DMS 273 (cell line): ENCODE measurements at regions not wholly inside any gene's neighbourhood (a gene's known extent, or its start where the extent isn't known, plus 50 kb on each side); places are given as distances from the start of the nearest gene placed in this dataset.
"Not testable (repeated sequence)": the region's sequence is repeated elsewhere in the genome, so short reads cannot be mapped to it uniquely, and the experiment has no call there.

Experiments used
- DNase-seq: peaks from one replicate; lab custom pipeline; 2025; ENCODE audit not compliant: unreplicated experiment; lab: John Stamatoyannopoulos, UW

DNA sequence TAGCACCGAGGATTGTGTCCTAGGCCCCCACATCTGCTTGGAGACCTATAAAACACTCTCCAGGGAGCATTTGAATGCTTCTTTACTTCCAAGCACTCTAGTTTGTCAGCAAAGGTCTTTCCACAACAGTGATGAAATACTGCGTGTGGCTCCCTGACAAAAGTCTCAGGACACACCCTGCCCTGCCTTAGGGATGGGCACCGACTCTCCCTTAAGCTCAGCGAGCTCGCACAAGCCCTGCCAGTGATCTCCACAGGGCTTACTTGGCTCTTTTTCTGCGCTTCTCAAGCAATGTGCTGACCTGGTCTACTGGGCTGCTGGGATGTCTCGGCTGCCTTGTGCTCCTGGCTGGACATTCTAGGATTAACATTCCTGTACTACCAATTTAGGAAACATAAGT is 84.3 kb upstream of the MPP7 start:
- DNase-seq: no peak

GRCh38 chr10:28391283-28391682 is 88.4 kb upstream of the MPP7 start:
- no peak for DNase-seq

DNA sequence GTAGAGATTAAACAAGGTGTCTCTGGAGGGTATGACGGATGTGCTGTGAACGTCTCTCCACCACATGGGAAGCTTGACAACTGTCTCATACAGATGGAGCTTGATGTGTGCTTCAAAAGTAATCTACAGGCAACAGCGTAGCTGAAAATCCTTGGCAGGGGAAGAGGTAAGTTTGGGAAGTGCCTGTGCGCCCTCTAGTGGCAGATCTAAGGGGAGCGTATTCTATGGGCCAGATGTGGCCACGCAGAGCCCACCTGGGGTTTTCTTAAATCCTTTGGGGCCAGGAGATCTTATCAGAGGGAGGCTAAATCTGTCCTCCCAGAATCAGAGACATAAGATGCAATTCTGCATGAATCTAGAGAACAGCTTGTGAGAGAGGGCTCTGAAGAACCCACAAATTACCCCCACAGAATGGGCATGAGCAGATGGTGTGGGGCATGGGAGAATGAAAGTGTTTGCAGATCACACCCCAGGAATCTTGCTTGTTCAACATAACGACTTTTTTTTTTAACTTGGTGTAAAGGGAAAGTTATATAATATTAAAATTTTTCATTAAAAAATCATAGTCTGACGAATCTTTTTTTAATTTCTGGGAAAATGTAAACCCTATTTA is 91.2 kb upstream of the MPP7 start:
- DNase-seq: peak; percentile 93

DNA sequence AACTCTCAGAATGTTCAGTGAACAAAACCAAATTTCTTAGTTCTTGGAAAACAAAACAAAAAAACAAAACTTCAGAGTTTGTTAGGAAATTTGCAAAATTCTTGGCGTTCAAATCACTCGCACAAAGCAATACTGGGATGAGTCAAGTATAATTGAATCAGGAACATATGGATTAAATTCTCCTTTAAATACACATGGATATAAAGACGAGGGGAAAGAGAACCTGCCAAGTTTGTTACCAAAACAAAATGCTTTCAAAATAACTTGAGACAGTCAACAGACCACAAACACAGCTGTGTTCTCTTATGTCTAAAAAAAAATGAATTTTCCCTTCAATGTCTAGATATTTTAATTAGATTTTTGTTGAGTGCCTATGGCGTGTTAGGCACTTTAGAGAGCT is 93.5 kb upstream of the MPP7 start:
- no peak for DNase-seq

GRCh38 chr10:28397229-28397628 is 94.4 kb upstream of the MPP7 start:
- no peak for DNase-seq

GRCh38 chr10:28400176-28400575 is 97.3 kb upstream of the MPP7 start:
- no peak for DNase-seq

DNA sequence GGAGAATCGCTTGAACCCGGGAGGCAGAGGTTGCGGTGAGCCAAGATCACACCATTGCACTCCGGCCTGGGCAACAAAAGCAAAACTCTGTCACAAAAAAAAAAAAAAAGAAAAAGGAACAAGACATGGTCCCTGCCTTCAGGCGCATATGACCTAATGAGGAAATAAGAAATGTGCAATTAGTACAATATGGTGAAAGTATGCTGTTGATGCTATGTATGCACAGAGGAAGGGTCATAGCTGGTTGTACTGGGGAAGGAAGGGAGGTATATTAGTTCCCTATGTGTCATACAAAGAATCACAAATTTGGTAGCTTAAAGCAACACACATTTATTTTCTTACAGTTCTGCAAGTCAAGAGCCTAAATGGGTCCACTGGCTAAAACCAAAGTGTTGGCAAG is 97.8 kb upstream of the MPP7 start:
- no peak for DNase-seq

DNA sequence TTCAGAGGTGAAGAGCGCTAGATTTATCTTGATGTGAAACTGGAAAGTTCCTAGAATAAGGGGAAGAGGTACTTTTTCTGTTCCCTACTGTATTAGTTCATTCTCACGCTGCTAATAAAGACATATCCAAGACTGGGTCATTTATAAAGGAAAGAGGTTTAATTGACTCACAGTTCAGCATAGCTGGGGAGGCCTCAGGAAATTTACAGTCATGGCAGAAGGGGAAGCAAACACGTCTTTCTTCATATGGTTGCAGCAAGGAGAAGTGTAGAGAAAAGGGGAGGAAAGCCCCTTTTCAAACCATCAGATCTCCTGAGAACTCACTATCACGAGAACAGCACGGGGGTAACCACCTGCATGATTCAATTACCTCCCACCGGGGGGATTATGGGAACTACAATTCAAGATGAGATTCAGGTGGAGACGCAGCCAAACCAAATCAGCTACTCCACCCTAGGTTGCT is 99.8 kb upstream of the MPP7 start:
- DNase-seq: not testable (repeated sequence)

- DNase-seq: no peak
Observed at GRCh38 chr10:28403090-28403489, 100.2 kb upstream of the MPP7 start.

DNA sequence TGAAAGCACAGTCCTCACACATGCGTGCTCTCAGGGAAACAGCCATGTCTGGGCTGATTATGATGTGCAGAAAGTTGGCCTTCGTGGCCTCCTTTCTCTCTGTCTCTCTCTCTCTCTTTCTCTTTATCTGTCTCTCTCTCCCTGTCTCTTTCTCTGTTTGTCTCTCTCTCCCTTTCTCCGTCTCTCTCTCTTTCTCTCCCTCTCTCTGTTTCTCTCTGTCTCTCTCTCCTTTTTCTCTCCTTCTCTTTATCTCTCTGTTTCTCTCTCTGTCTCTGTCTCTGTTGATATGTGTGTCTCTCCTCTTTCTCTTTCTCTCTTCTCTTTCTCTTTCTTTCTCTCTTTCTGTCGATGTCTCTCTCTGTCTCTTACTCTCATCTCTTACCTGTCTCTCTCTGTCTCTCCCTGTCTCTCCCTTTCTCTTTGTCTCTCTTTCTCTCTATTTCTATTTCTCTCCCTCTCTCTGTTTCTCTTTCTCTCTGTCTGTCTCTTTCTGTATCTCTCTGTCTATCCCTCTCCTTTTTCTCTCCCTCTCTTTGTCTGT is 105.4 kb upstream of the MPP7 start:
- no peak for DNase-seq

- peak; percentile 21 for DNase-seq
Observed at GRCh38 chr10:28410420-28411135, 107.7 kb upstream of the MPP7 start.

DNA sequence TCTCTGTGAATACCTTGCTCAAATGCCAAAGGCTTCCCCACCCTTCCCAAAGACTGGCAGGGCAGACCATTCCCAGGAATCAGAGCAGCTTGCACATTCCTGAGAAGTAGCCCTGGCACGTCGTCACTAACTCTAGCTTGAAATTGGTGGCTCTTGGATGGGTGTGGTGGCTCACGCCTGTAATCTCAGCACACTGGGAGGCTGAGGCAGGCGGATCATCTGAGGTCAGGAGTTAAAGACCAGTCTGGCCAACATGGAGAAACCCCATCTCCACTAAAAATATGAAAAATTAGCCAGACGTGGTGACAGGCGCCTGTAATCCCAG is 108.2 kb upstream of the MPP7 start:
- DNase-seq: no peak

- no peak for DNase-seq
Observed at GRCh38 chr10:28411648-28412047, 108.8 kb upstream of the MPP7 start.

DNA sequence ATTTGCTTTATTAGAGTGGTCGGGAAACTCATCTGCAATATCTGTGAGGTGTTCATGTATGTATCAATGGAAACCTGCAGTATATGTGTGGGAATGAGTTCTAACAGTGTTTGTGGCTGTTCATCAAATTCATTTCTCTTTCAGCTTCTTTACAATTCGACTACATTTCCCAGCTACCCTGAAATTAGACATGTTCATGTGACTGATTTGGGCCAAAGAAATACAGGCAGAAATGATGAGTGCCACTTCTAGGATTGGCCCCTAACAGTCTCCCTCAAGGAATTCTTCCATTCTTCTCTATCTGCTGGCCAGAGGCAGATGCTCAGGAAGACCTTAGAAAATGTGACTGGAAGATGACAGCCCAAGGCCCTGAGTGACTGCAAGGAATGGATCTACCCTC is 114.8 kb upstream of the WAC start:
- DNase-seq: peak; percentile 7

DNA sequence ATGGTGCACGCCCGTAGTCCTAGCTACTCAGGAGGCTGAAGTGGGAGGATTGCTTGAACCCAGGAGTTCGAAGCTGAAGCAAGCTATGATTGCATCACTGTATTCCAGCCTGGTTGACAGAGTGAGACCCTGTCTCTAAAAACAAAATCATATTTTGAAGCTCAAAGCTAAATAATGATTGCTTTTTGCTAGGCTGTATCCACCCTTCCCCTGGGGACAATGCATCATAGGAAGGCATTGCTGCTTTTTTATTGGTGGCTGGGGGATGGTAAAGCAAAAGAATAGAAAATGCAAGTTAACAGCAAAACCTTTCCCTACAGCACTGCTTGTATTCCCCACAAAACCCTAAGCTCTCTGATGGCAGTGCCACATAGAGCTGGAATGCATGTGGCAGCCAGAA is 107.5 kb upstream of the WAC start:
- no peak for DNase-seq

DNA sequence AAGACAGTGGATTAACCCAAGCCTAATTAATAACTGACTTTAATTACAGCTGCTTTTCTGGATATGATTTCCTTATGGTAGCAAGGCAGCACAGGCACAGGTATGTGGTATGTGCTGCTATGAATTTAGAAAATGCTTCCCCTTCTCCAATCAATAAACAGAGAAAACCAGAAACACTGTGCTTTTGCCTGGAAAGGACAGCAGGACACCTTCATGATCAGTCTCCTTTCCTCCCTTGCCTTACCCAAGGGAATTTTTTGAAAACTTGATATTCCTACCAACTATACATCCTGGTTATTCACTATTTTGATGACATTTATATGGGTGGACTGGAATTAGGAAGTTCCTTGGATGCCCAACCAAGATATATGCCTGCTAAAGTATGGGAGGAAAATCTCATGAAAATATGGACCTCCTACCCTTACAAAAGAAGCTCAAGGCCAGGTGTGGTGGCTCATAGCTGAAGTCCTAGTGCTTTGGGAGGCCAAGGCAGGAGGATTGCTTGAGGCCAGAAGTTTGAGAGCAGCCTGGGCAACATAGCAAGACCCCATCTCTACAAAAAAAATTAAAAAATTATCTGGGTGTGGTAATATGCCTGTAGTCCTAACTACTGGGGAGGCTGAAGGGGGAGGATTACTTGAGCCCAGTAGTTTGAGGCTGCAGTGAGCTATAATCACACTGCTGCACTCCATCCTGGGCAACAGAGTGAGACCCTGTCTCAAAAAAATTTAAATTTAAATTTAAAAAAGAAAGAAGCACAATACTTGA is 106.3 kb upstream of the WAC start:
- no peak for DNase-seq

DNA sequence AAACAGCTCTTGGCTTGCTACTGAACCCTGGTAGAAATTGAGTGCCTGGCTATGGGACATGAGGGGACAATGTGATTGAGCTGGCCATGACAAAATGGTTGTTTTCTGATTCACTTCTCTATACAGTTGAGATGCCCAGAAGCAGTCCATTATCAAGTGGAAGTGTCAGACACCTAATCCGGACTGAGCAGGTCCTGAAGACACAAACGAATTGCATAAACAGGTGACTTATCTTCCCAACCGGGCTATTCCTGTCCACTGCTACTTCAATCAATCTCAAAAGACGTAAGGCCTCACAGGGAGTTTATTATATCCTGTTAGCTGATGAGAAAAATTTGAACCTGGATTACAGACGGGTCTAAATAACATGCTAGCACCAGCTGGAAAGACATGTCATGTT is 105.5 kb upstream of the WAC start:
- DNase-seq: no peak

DNA sequence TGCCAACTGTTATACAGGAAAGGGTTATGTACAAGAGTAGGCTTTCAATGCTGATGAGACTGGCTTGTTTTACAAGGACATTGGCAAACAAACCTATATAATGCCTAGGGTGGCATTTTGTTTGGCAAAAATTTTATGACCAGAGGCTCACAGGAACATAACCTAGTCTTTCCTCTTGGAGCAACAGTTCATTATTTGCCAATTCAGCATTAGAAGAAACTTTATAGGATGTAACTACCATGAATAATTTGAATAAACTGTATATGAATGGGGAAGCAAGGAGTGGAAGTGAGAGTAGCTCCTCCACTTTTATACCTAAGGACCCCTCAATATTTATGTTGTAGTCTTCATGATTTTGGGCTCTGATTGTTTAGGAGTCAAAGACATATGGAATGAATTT is 103.9 kb upstream of the WAC start:
- no peak for DNase-seq

DNA sequence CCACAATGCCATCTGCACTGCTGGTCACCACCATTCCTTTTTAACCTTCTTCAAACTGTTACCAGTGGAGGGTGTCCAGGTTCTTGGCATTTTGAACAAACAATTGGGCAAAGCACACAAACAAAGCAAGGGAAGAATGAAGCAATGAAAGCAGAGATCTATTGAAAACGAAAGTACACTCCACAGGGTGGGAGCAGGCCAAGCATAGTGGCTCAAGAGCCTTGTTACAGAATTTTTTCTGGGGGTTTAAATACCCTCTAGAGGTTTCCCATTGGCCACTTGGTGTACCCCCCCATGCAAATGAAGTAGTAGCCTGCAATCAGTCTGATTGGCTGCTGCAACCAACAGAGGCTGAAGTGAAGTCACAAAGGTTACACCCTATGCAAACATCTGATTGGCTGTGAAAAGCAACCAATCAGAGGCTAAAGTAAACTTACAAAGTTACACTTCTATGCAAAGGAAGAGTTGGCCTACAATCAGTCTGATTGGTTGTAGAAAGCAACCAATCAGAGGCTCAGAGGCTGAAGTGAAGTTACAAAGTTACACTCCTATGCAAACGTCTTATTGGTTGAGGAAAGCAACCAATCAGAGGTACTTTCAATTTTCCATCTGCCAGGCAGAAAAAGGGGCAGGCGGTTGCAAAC is 103.2 kb upstream of the WAC start:
- peak; percentile 27 for DNase-seq

- peak; percentile 2 for DNase-seq
Observed at GRCh38 chr10:28431139-28431538, 101.8 kb upstream of the WAC start.

GRCh38 chr10:28432210-28432676 is 100.7 kb upstream of the WAC start:
- DNase-seq: peak; percentile 75
